Stimulated activated CD4-positive, alpha-beta T cell treated with anti-CD3 and anti-CD28 coated beads, Interleukin-2, amount 100 ng/mL, for 48 hours (primary cell): ENCODE measurements at regions not wholly inside any gene's neighbourhood (a gene's known extent, or its start where the extent isn't known, plus 50 kb on each side); places are given as distances from the start of the nearest gene placed in this dataset.

Experiments used
- DNase-seq, 2 donors: peaks; one replicate each; pipeline ENCODE4 v3.0.0-alpha.2; 2020

DNA sequence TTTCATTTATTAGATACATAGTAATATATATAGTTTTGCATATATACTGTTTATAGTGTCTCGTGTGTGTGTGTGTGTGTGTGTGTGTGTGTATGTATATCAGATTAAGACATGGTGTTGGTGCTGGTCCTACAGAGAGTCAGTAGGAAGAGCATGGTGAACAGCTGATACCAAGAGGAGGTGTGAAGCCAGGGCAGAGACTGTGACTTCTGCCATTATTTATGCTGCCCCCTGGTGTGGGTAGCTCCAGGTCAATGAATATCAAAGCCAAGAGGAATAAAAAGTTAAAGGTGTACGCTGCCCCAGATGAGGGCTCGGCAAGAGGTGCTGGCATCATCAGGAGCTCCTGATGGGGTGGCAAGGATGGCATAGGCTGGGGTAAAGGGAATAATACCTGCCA lies 299.5 kb upstream of the RASGRP1 start:
- no peak for DNase-seq

DNA sequence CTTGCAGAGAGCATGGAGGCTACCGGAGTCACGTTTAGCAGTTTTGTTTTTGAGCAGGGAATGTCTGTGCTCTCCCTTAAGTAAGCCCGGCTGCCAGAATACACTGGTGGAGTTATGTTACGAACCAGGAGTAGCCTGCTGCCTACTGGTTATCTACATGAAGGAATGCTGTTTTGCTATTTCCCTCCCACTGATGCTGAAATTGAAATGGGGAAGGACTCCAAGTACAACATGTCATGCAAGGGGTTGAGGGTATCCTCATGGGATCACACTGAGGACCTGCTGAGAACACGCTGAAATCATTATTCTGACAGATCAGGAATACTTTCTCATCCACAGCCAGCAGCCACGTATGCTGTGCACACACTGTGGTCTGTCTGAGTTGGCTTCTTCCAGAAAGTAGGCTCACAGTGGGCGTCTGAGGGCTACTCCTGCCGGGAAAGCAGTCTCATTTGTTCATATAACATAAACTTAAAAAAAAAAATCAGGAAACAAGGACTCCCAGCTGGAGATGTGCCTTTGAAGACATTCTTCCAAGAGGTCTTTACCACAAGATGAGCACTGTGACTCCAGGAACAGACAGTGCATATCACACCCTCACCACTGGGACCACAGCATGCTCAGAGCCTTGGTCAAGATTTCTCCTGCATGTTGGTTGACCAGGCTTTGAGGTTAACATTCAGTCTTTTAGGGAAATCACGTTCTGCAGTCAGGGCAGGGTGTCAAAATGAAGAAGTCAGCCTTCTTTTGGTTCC lies 300.4 kb upstream of the RASGRP1 start:
- DNase-seq: no peak

DNA sequence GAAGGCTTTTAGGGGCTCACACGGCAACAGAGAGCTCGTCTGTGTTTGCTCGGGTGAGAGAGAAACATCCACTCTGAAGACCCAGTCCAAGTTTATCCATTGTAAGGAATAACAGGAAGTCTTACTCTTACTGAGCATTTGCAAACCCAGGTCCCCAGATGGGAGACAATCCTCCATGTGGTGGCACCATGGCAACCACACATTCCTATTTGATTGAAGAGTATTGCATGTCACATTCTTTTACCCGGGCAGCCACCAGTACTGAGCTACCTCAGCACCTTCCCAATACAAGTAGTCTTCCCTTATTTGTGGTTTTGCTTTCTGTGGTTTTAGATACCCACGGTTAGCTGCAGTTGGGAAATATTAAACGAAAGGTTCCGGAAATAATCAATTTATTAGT lies 302.9 kb upstream of the RASGRP1 start:
- DNase-seq: no peak

DNA sequence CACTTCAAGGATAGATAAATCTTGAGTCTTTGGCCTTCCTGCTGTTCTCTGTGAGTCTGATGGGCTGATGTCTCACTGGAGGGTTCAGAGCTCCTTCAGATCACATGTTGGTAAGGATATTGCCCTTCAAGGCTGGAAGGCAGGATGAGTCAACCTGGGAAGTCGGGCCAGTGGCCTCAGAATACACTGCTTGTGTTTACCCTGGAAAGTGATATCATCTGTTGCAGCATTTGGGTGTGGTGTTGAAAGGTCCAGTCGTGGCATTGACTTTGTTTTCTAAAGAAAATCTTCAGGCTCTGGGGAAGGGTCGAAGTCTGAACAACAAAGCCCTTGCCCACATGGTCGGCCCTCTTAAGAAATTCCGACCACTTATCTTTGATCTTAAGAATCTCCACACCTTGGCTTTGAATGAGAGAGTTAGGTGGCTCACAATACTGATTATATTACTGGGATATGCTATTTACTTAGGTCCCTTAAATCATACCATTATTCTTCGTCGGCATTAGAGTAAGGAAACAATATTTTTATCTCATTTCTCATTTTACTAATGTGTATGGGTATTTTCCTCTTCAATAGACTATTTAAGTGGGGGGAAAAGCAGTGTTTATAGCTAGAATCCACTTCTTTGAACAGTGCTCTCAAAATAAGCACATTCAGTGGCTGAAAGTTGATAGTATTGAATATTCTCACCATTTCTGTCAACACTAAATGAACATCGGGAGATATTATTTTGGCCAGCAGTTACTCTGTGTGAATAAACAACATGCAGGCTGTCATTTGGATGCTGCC lies 303.9 kb upstream of the RASGRP1 start:
- DNase-seq: no peak

DNA sequence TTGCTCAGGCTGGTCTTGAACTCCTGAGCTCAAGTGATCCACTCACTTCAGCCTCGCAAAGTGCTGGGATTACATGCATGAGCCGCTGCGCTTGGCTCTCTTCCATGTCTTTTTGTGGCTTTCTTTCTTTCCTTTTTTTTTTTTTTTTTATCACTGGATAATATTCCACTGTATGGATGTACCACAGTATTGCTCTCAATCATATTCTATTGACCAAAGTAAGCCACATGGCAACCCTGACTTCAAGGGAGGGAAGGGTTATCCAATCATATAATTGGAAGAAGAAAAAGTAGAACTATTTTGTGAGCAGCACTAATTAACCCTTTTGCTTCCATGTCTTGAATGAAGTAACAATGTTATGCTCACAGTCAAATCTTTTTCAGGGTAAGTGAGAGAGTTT lies 307.0 kb upstream of the RASGRP1 start:
- no peak for DNase-seq

DNA sequence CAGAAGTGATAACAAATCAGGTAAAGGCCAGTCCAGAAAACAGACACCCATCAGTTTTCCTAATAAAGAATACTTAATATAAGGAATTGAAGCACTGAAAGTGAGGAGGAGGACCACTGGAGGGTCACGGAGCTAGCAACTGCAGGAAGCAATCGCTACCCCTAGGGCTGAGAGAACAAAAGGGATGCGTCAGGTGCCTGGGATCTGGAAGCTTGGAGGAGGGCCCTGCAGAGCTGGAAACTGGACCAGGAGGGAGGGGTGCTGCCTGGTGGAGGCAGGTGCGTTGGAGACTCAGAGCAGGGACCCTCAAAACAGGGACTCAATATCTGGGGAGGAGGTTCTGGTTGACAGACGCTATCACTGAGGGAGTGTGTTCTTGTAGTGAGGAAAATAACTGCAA lies 308.1 kb upstream of the RASGRP1 start:
- no peak for DNase-seq

DNA sequence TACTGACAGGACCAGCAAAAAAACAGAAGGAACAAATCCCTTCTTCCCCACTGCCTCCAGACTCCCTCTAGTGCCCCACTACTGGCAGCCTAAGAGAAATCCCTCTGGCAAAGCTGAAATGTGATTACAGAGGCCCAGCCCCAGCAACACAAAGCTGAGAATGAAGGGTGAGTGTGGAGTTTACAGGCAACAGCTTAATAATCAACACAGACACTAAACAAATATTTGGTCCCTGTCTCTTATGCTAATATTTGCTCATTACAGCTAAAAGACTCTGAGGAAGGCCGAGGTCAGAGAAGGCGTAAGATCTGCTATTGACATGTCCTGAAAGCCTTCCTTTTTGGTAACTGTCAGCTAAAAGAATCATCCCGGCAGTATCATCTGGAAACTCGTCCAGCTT lies 308.5 kb upstream of the RASGRP1 start:
- no peak for DNase-seq

DNA sequence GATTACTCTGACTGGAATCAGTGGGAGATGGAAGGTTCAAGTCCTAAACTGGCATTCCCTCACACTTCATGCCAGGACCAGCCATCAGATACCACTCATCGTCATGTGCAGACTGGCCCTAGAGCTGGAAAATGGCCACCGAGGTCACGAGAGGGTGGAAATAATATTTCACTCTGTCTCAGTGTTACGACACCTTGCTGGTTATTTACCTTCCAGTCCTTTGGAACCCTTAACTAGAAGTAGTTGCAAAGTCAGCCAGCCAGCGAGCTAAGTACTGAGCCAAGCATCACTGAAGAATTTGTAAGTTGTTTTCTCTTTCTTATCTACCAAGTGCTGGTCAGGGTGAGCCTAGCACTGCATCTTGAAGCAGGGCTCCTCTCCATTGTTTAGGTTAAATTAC lies 309.9 kb upstream of the RASGRP1 start:
- DNase-seq: no peak

DNA sequence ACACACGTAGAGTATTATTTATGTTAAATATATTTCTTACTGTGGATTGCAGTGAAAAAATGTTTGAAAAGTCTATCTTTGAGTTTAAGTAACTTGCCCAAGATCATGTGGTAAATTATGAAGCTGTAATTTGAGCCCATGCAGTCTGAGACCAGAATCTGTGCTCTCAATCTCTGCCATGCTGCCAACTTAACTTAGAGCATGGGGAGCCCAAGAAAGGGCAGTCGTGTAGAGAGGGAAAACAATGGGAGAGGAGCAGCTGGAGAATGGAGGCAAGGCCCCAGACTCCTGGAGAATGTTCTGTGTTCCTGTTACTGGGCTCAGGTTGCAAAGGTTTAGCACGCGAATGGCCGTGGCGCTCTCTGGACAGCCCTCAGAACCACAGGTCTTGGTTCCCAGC lies 311.6 kb upstream of the RASGRP1 start:
- no peak for DNase-seq

DNA sequence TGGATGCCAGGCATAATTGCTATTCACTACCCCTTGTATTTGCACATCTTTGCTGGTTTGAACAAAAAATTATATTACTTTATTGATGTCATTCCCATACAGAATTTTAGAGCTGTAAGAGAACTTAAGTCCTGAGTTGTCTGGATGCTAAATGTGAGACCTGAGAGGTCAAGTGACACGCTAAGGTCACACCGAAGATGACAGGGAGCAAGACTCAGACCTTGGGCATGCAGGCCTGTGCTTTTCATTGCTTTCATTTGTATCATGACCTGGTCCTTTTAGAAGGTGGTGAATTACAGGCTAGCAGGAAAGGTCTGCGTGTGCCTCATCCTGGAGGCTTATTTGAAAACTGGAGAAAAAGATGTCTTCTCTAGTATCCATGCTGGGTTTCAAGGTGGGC lies 312.0 kb upstream of the RASGRP1 start:
- DNase-seq: no peak

DNA sequence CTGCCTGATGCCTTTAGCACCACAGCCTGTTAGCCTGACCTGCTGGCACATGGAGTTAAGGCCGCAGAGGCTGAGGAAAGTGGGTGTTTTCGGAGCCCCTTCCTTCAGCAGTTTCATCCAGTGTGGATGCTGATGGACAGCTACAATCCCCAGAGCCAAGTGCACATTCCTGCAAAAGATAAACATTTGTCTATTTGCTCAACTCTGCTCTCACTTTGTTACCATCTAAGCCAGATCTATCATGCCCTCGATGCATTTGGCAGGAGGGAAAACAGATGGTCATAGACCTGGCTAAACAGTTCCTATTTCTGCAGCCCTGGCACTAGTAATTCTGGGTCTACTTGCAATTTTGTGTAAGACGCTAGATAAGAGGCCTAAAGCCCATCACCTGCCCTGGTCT lies 312.9 kb upstream of the RASGRP1 start:
- no peak for DNase-seq

DNA sequence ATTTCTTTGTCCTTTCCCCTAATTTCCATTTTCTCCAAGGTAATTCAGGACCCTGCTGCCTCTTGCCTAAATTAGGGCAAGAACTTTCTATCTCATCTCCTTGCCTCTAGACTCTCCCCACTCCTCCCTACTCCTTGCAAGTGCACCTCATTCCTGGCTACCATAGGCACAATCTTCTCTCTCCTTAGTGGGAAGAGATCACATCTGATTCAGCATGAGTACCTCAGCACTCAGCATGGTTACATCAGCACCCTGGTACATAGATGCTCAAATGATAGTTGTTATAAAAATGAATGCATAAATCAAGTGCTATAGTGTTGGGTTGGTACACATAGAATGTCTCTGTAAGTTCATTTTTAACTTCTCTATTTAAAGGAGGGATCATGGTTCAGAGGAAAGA lies 313.4 kb upstream of the RASGRP1 start:
- DNase-seq: no peak

DNA sequence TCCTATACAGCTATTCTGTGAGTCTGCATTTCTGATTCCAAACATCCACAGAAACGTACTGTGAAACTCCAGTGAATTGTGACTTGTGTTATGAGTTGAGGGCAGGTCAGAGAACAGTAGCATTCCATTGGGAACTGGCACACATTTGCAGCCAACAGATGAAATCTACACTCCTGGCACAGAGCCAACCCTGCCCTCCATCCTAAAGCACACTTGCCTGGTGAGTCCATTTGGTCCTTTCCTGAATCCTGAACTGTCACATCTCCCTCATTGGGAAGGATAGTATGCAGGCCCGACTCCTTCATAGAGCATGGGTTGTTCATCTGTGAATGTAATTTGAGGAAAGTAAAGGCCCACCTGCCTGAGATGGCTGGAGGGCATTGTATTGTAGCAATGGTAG lies 314.3 kb upstream of the RASGRP1 start:
- DNase-seq: no peak

DNA sequence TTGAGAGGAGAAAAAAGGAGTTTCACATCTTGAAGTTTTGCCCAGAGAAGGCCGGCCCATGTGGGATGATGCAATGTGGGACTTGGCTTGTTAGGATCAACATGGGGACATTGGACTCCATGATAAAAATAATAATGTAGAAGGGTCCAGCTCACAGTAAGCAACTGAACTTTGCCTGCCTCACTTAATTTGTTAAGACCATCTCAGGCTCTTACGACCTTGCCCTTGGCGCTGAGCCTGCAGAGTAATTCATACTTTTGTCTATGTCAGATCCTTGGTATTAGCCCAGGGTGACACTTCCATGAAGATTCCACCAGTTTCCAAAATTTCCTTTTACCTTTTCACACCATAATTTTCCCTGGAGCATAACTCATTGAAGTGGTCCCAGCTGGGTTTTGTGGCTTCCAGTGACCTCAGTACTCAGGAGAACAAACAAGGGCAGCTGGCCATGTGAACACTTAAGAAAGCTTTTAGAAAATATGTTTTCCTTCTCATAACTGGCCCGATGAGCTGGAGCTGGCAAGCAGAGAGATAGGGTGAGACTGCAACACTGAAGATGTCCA lies 315.4 kb upstream of the RASGRP1 start:
- no peak for DNase-seq

DNA sequence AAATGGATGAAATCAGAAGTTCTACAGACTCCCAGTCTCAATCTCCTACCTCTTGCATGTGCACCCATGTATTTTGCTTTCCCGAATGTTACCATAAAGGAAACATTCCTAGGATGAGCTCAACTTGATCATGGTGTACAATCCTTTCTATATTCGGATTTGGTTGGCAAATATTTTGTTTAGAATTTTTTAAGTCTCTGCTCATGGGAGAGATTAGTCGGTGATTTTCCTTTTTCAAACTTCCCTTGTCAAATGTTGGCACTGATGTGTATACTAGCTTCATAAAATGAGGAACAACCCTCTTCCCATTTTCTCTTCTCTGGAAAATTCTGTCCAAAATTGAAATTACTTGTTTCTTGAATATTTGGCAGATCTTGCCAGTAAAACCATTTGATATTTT lies 317.6 kb upstream of the RASGRP1 start:
- no peak for DNase-seq

DNA sequence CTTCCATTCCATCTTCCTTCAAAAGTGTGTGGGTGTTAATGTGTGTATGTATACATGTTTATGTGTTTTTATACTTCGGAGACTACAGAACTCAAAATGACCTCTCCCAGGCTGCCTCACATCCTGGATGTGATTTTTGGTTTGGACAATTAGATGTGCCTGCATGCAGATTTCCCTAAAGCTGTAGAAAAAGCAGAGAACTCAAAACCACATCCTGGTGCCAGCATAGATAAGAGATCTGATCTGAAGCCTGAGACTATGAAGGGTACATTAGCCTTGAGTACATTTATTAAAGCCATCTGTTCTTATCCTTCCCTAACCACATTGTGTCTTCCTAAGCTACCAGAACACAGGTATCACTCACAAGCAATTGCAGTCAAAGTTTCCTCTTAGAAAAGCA lies 319.4 kb upstream of the RASGRP1 start:
- no peak for DNase-seq

DNA sequence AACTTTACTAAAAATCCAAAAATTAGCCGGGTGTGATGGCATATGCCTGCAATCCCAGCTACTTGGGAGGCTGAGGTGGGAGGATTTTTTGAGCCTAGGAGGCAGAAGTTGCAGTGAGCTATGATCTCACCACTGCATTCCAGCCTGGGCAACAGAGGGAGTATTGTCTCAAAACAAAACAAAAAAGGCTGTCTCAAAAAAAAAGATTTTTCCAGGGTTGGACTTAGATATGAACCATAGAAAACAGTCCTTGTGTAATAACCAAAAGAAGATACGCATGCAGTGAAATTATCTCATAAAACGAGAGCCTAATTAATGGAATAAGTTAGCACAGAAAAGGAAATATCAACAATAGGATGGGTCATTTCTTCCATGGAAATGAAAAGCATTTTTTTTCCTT lies 320.4 kb upstream of the RASGRP1 start:
- DNase-seq: no peak

DNA sequence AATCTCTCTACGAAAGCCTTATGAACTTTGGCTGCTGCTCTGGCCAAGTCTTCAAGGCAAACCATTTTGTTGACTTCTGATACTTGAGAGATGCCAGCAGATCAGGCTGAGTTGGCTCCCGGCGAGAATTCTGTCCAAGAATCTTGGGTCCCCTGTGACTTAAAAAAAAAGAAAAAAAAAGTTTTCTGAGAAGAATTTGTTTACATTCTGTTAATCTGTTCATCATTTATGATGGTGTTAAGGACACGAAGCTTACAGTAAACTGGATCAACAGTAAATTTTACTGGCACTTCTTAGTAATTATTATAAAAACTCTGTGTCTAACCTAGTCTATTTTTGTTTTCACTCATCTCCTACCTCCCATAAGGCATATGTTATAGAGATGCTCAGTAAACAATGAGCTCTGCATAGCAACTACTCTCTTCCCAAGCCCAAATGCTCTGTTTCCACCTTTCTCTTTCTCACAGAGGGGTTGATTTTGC lies 320.9 kb upstream of the RASGRP1 start:
- no peak for DNase-seq

DNA sequence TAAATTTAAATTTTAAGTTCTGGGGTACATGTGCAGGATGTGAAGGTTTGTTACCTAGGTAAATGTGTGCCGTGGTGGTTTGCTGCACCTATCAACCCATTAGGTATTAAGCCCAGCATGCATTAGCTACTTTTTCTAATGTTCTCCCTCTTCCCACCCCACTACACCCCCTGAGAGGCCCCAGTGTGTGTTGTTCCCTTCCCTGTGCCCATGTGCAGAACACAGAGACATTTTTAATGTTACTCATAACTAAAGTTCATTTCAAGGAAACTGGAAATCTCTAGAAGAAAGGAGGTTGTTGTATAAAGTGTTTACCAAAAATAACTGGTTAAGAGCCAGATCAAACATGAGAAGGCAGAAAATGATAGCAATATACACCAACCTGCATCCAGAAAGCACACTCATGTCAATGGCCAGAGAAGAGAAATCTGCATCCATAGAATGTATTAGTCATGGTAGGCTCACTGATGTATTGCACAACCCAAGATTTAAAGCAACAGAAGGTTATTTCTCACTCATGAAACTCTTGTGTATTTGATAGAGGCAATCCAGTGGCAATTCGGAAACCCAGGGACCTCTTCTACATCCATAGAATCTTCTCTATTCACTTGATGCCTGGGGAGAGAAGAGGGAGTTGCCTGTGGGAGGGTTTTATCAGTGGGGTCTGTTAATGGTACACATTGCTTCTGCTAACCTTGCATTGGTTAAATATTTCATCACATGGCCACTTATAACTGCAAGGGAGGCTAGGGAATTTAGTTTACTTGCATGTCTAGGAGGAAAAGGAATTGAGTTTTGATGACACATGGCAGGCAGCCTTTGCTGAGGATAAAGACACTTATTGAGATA lies 321.9 kb upstream of the RASGRP1 start:
- DNase-seq: no peak

DNA sequence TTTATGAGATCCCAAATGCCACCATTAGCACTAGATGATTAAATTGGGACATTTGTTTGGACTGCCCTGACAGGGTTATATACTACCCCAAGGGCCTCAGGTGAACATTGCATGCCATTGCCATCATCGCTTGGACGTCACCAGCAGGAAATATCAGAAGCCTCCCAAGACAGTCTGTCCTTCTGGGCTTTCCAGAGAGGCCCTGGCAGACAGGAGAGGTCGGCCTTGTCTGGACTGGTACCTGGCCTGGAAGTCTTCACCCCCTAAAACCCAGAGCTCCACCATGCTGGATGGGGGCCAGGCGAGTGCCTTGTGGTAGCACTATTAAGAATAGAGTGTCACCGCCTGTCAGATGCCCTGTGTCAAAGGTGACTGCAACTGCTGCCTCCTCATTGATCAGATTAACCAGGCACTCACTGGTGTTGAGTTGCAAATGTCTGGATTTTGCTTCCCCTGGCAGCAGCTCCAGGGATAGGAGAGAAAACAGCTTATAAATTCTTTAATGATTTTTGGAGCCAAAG lies 324.1 kb upstream of the RASGRP1 start:
- DNase-seq: no peak

DNA sequence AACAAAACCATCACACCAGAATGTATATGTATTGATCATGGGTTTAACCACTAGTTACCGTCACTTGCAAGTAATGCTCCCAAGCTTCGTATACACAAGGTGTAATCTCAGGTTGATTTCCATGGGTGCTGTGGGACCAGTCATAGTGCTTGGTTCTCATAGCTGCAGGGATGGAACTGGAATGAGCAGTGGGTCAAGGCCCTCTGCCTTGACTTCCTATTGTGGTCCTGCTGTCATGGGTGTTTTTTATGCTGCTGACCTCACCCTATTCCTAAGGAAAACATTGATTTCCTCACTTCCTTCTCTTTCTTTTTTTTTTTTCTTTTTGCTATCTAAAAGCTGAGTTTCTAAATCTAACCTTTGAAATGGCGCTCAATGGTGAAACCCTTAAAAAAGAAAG lies 325.6 kb upstream of the RASGRP1 start:
- DNase-seq: no peak

DNA sequence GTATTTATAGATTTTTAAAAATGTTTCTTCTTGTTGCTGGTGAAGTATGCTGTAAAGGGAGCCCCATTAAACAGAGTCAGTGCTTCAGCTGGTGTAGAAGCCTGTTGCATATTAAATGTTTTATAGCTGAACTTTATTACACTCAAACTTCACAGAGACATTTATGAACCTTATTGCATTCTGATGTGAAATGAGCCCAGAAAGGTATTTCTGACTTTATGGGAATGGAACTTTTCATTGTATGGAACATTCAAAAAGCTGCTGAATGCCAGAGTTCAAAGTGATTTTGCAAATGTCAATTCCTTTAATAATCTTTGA lies 329.3 kb upstream of the RASGRP1 start:
- no peak for DNase-seq
